Left cardiac atrium (tissue), 4 donors: ENCODE measurements at regions not wholly inside any gene's neighbourhood (a gene's known extent, or its start where the extent isn't known, plus 50 kb on each side); places are given as distances from the start of the nearest gene placed in this dataset.
"Not testable (repeated sequence)": the region's sequence is repeated elsewhere in the genome, so short reads cannot be mapped to it uniquely, and the experiment has no call there.

ENCODE experiments used
- ATAC-seq, 2 donors: fragments of 200-7000 bp; cut with Tn5 transposase; one replicate each; pipeline ENCODE4 v1.9.1; 2020; ENCODE audit warnings: mild to moderate bottlenecking in 2 of 2, moderate library complexity in 2 of 2
- DNase-seq: peaks from one replicate; pipeline ENCODE4 v3.0.0-alpha.2; 2020
- intact Hi-C, 2 donors: fragments of 100-400 bp; cut with DNase I; formaldehyde crosslinking; loops; one replicate each; pipeline versions ENCODE4 v1.14.1 to v1.15.1; 2022 to 2023
- donor health status: DM: no; HTN: yes; CAD: no.
- donor health status: DM: no; HTN: yes; CAD: no; lungs with severe emphysema.
- donor health status: DM: yes; HTN: yes; CAD: no.
- donor health status: Dilated cardiomyopathy.

- DNase-seq, result no peak
- ATAC-seq, result no peak
Observed at GRCh38 chr5:88094403-88094802, 174.2 kb downstream of the TMEM161B start.

GRCh38 chr5:88093765-88094164, 174.9 kb downstream of the TMEM161B start:
- ATAC-seq (no peak), DNase-seq (no peak)

More at GRCh38 chr5:88094403-88094802, 174.2 kb downstream of the TMEM161B start:
- intact Hi-C loops, result no loop called here

GRCh38 chr5:88092958-88093605, 175.6 kb downstream of the TMEM161B start:
- no peak for ATAC-seq
- intact Hi-C loops, result no loop called here
- no peak for DNase-seq

More at GRCh38 chr5:88093765-88094164, 174.9 kb downstream of the TMEM161B start:
- intact Hi-C loops, result no loop called here

GRCh38 chr5:88092358-88092757, 176.3 kb downstream of the TMEM161B start:
- DNase-seq (no peak), ATAC-seq (no peak)
- intact Hi-C loops, result no loop called here

- no peak for DNase-seq
- no peak for ATAC-seq
- intact Hi-C loops, result no loop called here
Observed at GRCh38 chr5:88090506-88090905, 178.1 kb downstream of the TMEM161B start.

GRCh38 chr5:88089719-88090390, 178.8 kb downstream of the TMEM161B start:
- intact Hi-C loops, result no loop called here
- ATAC-seq (no peak), DNase-seq (no peak)

- no peak for ATAC-seq
- no peak for DNase-seq
- intact Hi-C loops, result no loop called here
Observed at GRCh38 chr5:88085462-88085861, 183.2 kb downstream of the TMEM161B start.

- intact Hi-C loops, result no loop called here
- ATAC-seq, result no peak
Observed at GRCh38 chr5:88081877-88082276, 186.8 kb downstream of the TMEM161B start.

GRCh38 chr5:88063813-88064212, 204.8 kb downstream of the TMEM161B start:
- ATAC-seq (no peak), DNase-seq (no peak)
- intact Hi-C loops, result no loop called here

More at GRCh38 chr5:88081877-88082276, 186.8 kb downstream of the TMEM161B start:
- no peak for DNase-seq

- ATAC-seq (no peak), DNase-seq (no peak)
- intact Hi-C loops, result no loop called here
Observed at GRCh38 chr5:88060194-88060593, 208.5 kb downstream of the TMEM161B start.

- DNase-seq (no peak), ATAC-seq (no peak)
- intact Hi-C loops, result no loop called here
Observed at GRCh38 chr5:88058625-88059024, 210.0 kb downstream of the TMEM161B start.

GRCh38 chr5:88052468-88052867, 216.2 kb downstream of the TMEM161B start:
- ATAC-seq, intact Hi-C loops, DNase-seq: not testable (repeated sequence)

- intact Hi-C loops, result no loop called here
- DNase-seq, result no peak
- ATAC-seq, result no peak
Observed at GRCh38 chr5:88051148-88051547, 217.5 kb downstream of the TMEM161B start.

GRCh38 chr5:88049737-88050136, 218.9 kb downstream of the TMEM161B start:
- intact Hi-C loops, result no loop called here
- ATAC-seq, result no peak
- DNase-seq, result no peak

GRCh38 chr5:88049156-88049555, 219.5 kb downstream of the TMEM161B start:
- intact Hi-C loops, result no loop called here

GRCh38 chr5:88045931-88046461, 222.6 kb downstream of the TMEM161B start:
- intact Hi-C loops, result no loop called here
- ATAC-seq, result no peak
- DNase-seq, result no peak

More at GRCh38 chr5:88049156-88049555, 219.5 kb downstream of the TMEM161B start:
- no peak for ATAC-seq
- no peak for DNase-seq

GRCh38 chr5:88045165-88045564, 223.5 kb downstream of the TMEM161B start:
- intact Hi-C loops, result no loop called here
- no peak for DNase-seq
- no peak for ATAC-seq

- no peak for ATAC-seq
- no peak for DNase-seq
- intact Hi-C loops, result no loop called here
Observed at GRCh38 chr5:88034520-88034919, 234.1 kb downstream of the TMEM161B start.

- intact Hi-C loops, result no loop called here
- DNase-seq (no peak), ATAC-seq (no peak)
Observed at GRCh38 chr5:88033191-88033590, 235.5 kb downstream of the TMEM161B start.

GRCh38 chr5:88029011-88029410, 239.6 kb downstream of the TMEM161B start:
- DNase-seq, result no peak

GRCh38 chr5:88021141-88021540, 247.5 kb downstream of the TMEM161B start:
- intact Hi-C loops, result no loop called here
- ATAC-seq, result no peak
- no peak for DNase-seq

More at GRCh38 chr5:88029011-88029410, 239.6 kb downstream of the TMEM161B start:
- no peak for ATAC-seq
- intact Hi-C loops, result no loop called here
